ENCODE measurements at regions not wholly inside any gene's neighbourhood (a gene's known extent, or its start where the extent isn't known, plus 50 kb on each side); places are given as distances from the start of the nearest gene placed in this dataset.

- no peaks in the 10 kb centered on the region for H3K9me3 ChIP-seq (ENCODE audit: control insufficient read depth, insufficient read depth, low read length)
- no peak overlapping the region for H3K27ac ChIP-seq (ENCODE audit: low read depth, low read length)
- no peak overlapping the region for H3K4me3 ChIP-seq (ENCODE audit: low read depth, low read length)
- no CpG with 5 or more reads among the region's 1 CpG for WGBS (ENCODE audit: insufficient coverage)
- no peaks in the 10 kb centered on the region for H3K4me1 ChIP-seq (ENCODE audit: control insufficient read depth, insufficient read depth, low read length)
- H3K36me3 ChIP-seq (ENCODE audit: control insufficient read depth, insufficient read depth, low read length): no peaks in the 10 kb centered on the region
- no peaks in the 10 kb centered on the region for H3K27me3 ChIP-seq (ENCODE audit: control insufficient read depth, insufficient read depth, low read length)
- DNase-seq (ENCODE audit: low read depth in 4 of 6, low spot score in 6 of 6): no peak
Measured at GRCh38 chr10:10807106-10807505, 210.6 kb upstream of the CELF2 start.

- 100% methylated on average over 1 of the region's 1 CpG for WGBS (ENCODE audit: insufficient coverage)
- Histone ChIP-seq H3K9me3 (ENCODE audit: control insufficient read depth, insufficient read depth, low read length) (no peaks in the 10 kb centered on the region), H3K36me3 (ENCODE audit: control insufficient read depth, insufficient read depth, low read length) (no peaks in the 10 kb centered on the region), H3K4me1 (ENCODE audit: control insufficient read depth, insufficient read depth, low read length) (no peaks in the 10 kb centered on the region), H3K27ac (ENCODE audit: low read depth, low read length) (no peak overlapping the region), H3K4me3 (ENCODE audit: low read depth, low read length) (no peak overlapping the region), H3K27me3 (ENCODE audit: control insufficient read depth, insufficient read depth, low read length) (no peaks in the 10 kb centered on the region)
- DNase-seq (ENCODE audit: low read depth in 4 of 6, low spot score in 6 of 6): no peak
Measured at GRCh38 chr10:10811562-10811961, 206.1 kb upstream of the CELF2 start.

- Histone ChIP-seq H3K36me3 (ENCODE audit: control insufficient read depth, insufficient read depth, low read length) (no peaks in the 10 kb centered on the region), H3K27me3 (ENCODE audit: control insufficient read depth, insufficient read depth, low read length) (no peaks in the 10 kb centered on the region), H3K4me1 (ENCODE audit: control insufficient read depth, insufficient read depth, low read length) (no peaks in the 10 kb centered on the region), H3K27ac (ENCODE audit: low read depth, low read length) (no peak overlapping the region), H3K4me3 (ENCODE audit: low read depth, low read length) (no peak overlapping the region), H3K9me3 (ENCODE audit: control insufficient read depth, insufficient read depth, low read length) (no peaks in the 10 kb centered on the region)
- DNase-seq (ENCODE audit: low read depth in 4 of 6, low spot score in 6 of 6): no peak
- 94% methylated on average over 2 of the region's 2 CpGs for WGBS (ENCODE audit: insufficient coverage)
Measured at GRCh38 chr10:10813656-10814055, 204.0 kb upstream of the CELF2 start.

- WGBS (ENCODE audit: insufficient coverage): 83% methylated on average over 1 of the region's 2 CpGs
Measured at GRCh38 chr10:10814069-10814468, 203.6 kb upstream of the CELF2 start.

GRCh38 chr10:10816447-10816846, 201.2 kb upstream of the CELF2 start:
- Histone ChIP-seq H3K4me3 (ENCODE audit: low read depth, low read length) (no peak overlapping the region), H3K4me1 (ENCODE audit: control insufficient read depth, insufficient read depth, low read length) (no peaks in the 10 kb centered on the region), H3K27me3 (ENCODE audit: control insufficient read depth, insufficient read depth, low read length) (no peaks in the 10 kb centered on the region), H3K36me3 (ENCODE audit: control insufficient read depth, insufficient read depth, low read length) (no peaks in the 10 kb centered on the region), H3K27ac (ENCODE audit: low read depth, low read length) (no peak overlapping the region), H3K9me3 (ENCODE audit: control insufficient read depth, insufficient read depth, low read length) (no peaks in the 10 kb centered on the region)
- no peak for DNase-seq (ENCODE audit: low read depth in 4 of 6, low spot score in 6 of 6)
- no CpG with 5 or more reads among the region's 2 CpGs for WGBS (ENCODE audit: insufficient coverage)

More at GRCh38 chr10:10814069-10814468, 203.6 kb upstream of the CELF2 start:
- no peak overlapping the region for H3K4me3 ChIP-seq (ENCODE audit: low read depth, low read length)
- no peaks in the 10 kb centered on the region for H3K27me3 ChIP-seq (ENCODE audit: control insufficient read depth, insufficient read depth, low read length)
- DNase-seq (ENCODE audit: low read depth in 4 of 6, low spot score in 6 of 6): no peak
- H3K4me1 ChIP-seq (ENCODE audit: control insufficient read depth, insufficient read depth, low read length): no peaks in the 10 kb centered on the region
- no peaks in the 10 kb centered on the region for H3K36me3 ChIP-seq (ENCODE audit: control insufficient read depth, insufficient read depth, low read length)
- no peak overlapping the region for H3K27ac ChIP-seq (ENCODE audit: low read depth, low read length)
- H3K9me3 ChIP-seq (ENCODE audit: control insufficient read depth, insufficient read depth, low read length): no peaks in the 10 kb centered on the region

GRCh38 chr10:10817609-10818008, 200.1 kb upstream of the CELF2 start:
- DNase-seq (ENCODE audit: low read depth in 4 of 6, low spot score in 6 of 6): no peak
- no peaks in the 10 kb centered on the region for H3K4me1 ChIP-seq (ENCODE audit: control insufficient read depth, insufficient read depth, low read length)
- WGBS (ENCODE audit: insufficient coverage): no CpG with 5 or more reads among the region's 5 CpGs
- no peaks in the 10 kb centered on the region for H3K36me3 ChIP-seq (ENCODE audit: control insufficient read depth, insufficient read depth, low read length)
- no peak overlapping the region for H3K4me3 ChIP-seq (ENCODE audit: low read depth, low read length)
- no peaks in the 10 kb centered on the region for H3K9me3 ChIP-seq (ENCODE audit: control insufficient read depth, insufficient read depth, low read length)
- no peak overlapping the region for H3K27ac ChIP-seq (ENCODE audit: low read depth, low read length)
- H3K27me3 ChIP-seq (ENCODE audit: control insufficient read depth, insufficient read depth, low read length): no peaks in the 10 kb centered on the region

GRCh38 chr10:10818082-10818481, 199.6 kb upstream of the CELF2 start:
- Histone ChIP-seq H3K4me1 (ENCODE audit: control insufficient read depth, insufficient read depth, low read length) (no peaks in the 10 kb centered on the region), H3K36me3 (ENCODE audit: control insufficient read depth, insufficient read depth, low read length) (no peaks in the 10 kb centered on the region), H3K9me3 (ENCODE audit: control insufficient read depth, insufficient read depth, low read length) (no peaks in the 10 kb centered on the region), H3K4me3 (ENCODE audit: low read depth, low read length) (no peak overlapping the region), H3K27me3 (ENCODE audit: control insufficient read depth, insufficient read depth, low read length) (no peaks in the 10 kb centered on the region), H3K27ac (ENCODE audit: low read depth, low read length) (no peak overlapping the region)
- no peak for DNase-seq (ENCODE audit: low read depth in 4 of 6, low spot score in 6 of 6)
- 100% methylated on average over 2 of the region's 2 CpGs for WGBS (ENCODE audit: insufficient coverage)

- WGBS (ENCODE audit: insufficient coverage): 97% methylated on average over 5 of the region's 7 CpGs
Measured at GRCh38 chr10:10819206-10819856, 198.3 kb upstream of the CELF2 start.

GRCh38 chr10:10821926-10822325, 195.7 kb upstream of the CELF2 start:
- no peaks in the 10 kb centered on the region for H3K9me3 ChIP-seq (ENCODE audit: control insufficient read depth, insufficient read depth, low read length)
- DNase-seq (ENCODE audit: low read depth in 4 of 6, low spot score in 6 of 6): no peak
- H3K36me3 ChIP-seq (ENCODE audit: control insufficient read depth, insufficient read depth, low read length): no peaks in the 10 kb centered on the region
- no peak overlapping the region for H3K4me3 ChIP-seq (ENCODE audit: low read depth, low read length)
- WGBS (ENCODE audit: insufficient coverage): 77% methylated on average over 4 of the region's 6 CpGs
- no peaks in the 10 kb centered on the region for H3K4me1 ChIP-seq (ENCODE audit: control insufficient read depth, insufficient read depth, low read length)
- H3K27me3 ChIP-seq (ENCODE audit: control insufficient read depth, insufficient read depth, low read length): no peaks in the 10 kb centered on the region
- H3K27ac ChIP-seq (ENCODE audit: low read depth, low read length): no peak overlapping the region

More at GRCh38 chr10:10819206-10819856, 198.3 kb upstream of the CELF2 start:
- no peak overlapping the region for H3K4me3 ChIP-seq (ENCODE audit: low read depth, low read length)
- H3K27me3 ChIP-seq (ENCODE audit: control insufficient read depth, insufficient read depth, low read length): no peaks in the 10 kb centered on the region
- H3K4me1 ChIP-seq (ENCODE audit: control insufficient read depth, insufficient read depth, low read length): no peaks in the 10 kb centered on the region
- no peaks in the 10 kb centered on the region for H3K36me3 ChIP-seq (ENCODE audit: control insufficient read depth, insufficient read depth, low read length)
- no peaks in the 10 kb centered on the region for H3K9me3 ChIP-seq (ENCODE audit: control insufficient read depth, insufficient read depth, low read length)
- no peak for DNase-seq (ENCODE audit: low read depth in 4 of 6, low spot score in 6 of 6)
- no peak overlapping the region for H3K27ac ChIP-seq (ENCODE audit: low read depth, low read length)

GRCh38 chr10:10824591-10825148, 193.0 kb upstream of the CELF2 start:
- Histone ChIP-seq H3K4me3 (ENCODE audit: low read depth, low read length) (no peak overlapping the region), H3K27ac (ENCODE audit: low read depth, low read length) (peak overlapping the region; percentile 36), H3K27me3 (ENCODE audit: control insufficient read depth, insufficient read depth, low read length) (no peaks in the 10 kb centered on the region), H3K36me3 (ENCODE audit: control insufficient read depth, insufficient read depth, low read length) (no peaks in the 10 kb centered on the region), H3K9me3 (ENCODE audit: control insufficient read depth, insufficient read depth, low read length) (no peaks in the 10 kb centered on the region), H3K4me1 (ENCODE audit: control insufficient read depth, insufficient read depth, low read length) (no peaks in the 10 kb centered on the region)
- peak in 1 of 6 donors; percentile 40 for DNase-seq (ENCODE audit: low read depth in 4 of 6, low spot score in 6 of 6)
- WGBS (ENCODE audit: insufficient coverage): 83% methylated on average over 3 of the region's 8 CpGs
